Endothelial cell of umbilical vein (primary cell): ENCODE measurements at regions not wholly inside any gene's neighbourhood (a gene's known extent, or its start where the extent isn't known, plus 50 kb on each side); places are given as distances from the start of the nearest gene placed in this dataset.

Experiments used
- BruUV-seq: library from RNA; stranded (reverse); fragments of 400-500 nt; replicated peaks from 2 replicates; lab custom pipeline; 2021; lab: Mats Ljungman, UMichigan
- CTCF ChIA-PET: fragments of 300-600, 350-600 bp; sonication (Branson Sonifier 250); formaldehyde crosslinking; loops from one replicate; lab custom pipeline; 2021; ENCODE audit warnings: antibody characterized with exemption, inconsistent platforms; lab: Charles Lee
- POLR2A ChIA-PET: fragments of 300-600, 350-600 bp; sonication (Branson Sonifier 250); formaldehyde crosslinking; loops from one replicate; lab custom pipeline; 2021; ENCODE audit warnings: antibody characterized with exemption, inconsistent platforms; lab: Charles Lee
- DNase-seq: peaks from one replicate; pipeline ENCODE4 v3.0.0-alpha.2; 2011; ENCODE audit warnings: low read depth, low spot score
- FAIRE-seq: peaks from 2 replicates; lab custom pipeline; 2011; peaks lifted over from hg19 to GRCh38; lab: Jason Lieb, UNC
- H2AFZ ChIP-seq: 2 replicates; pipeline ENCODE4 v1.6.0; 2012; ENCODE audit warnings: low read depth, low read length, control low read depth, inconsistent platforms
- H3K27ac ChIP-seq: 2 replicates; pipeline ENCODE4 v1.5.1; 2011; ENCODE audit warnings: low read depth, mild to moderate bottlenecking, control low read depth, low read length, moderate library complexity; ENCODE audit not compliant: insufficient read depth
- H3K27me3 ChIP-seq, 2 experiments: 2 replicates each; pipeline versions ENCODE4 v1.6.0 to v1.6.1; 2011; ENCODE audit warnings: low read length in 2 of 2, mixed read lengths in 1 of 2; ENCODE audit not compliant: control insufficient read depth in 2 of 2, insufficient read depth in 2 of 2
- H3K36me3 ChIP-seq, 2 experiments: 2 replicates in 1 of 2; 3 replicates in 1 of 2; pipeline ENCODE4 v1.5.1; 2011; ENCODE audit warnings: low read length in 2 of 2, mild to moderate bottlenecking in 1 of 2, moderate library complexity in 1 of 2; ENCODE audit not compliant: control insufficient read depth in 2 of 2, insufficient read depth in 2 of 2; ENCODE audit errors: extremely low read depth in 1 of 2
- H3K4me1 ChIP-seq: 3 replicates; pipeline ENCODE4 v1.5.1; 2011; ENCODE audit warnings: mild to moderate bottlenecking, low read length; ENCODE audit not compliant: control insufficient read depth, insufficient read depth; ENCODE audit errors: extremely low read depth
- H3K4me2 ChIP-seq: 2 replicates; pipeline ENCODE4 v1.6.1; 2011; ENCODE audit warnings: low read length, control low read depth, mixed read lengths; ENCODE audit not compliant: insufficient read depth
- H3K4me3 ChIP-seq, 3 experiments: fragments of 200-600 bp in 1 of 3; sonication (generic), shearing (Covaris generic) in 1 of 3; replicated peaks in 1 of 3; 2 replicates each; pipeline ENCODE4 v1.5.1; 2011 to 2016; ENCODE audit warnings: control low read depth in 3 of 3, low read length in 3 of 3, mild to moderate bottlenecking in 2 of 3, inconsistent platforms in 1 of 3, low read depth in 1 of 3, moderate library complexity in 1 of 3; ENCODE audit not compliant: insufficient read depth in 1 of 3
- H3K79me2 ChIP-seq: 2 replicates; pipeline ENCODE4 v1.6.0; 2012; ENCODE audit warnings: low read length, inconsistent platforms; ENCODE audit not compliant: control insufficient read depth, insufficient read depth
- H3K9ac ChIP-seq: replicated peaks from 2 replicates; pipeline ENCODE3; 2011; ENCODE audit warnings: low read length, control low read depth; ENCODE audit not compliant: insufficient read depth; ENCODE audit errors: extremely low read depth
- H3K9me1 ChIP-seq: replicated peaks from 3 replicates; pipeline ENCODE4 v1.6.0; 2011; ENCODE audit warnings: mild to moderate bottlenecking, low read length; ENCODE audit not compliant: control insufficient read depth, insufficient read depth; ENCODE audit errors: extremely low read depth
- H3K9me3 ChIP-seq: replicated peaks from 2 replicates; pipeline ENCODE4 v1.5.1; 2012; ENCODE audit warnings: low read length, inconsistent platforms; ENCODE audit not compliant: control insufficient read depth, insufficient read depth
- H4K20me1 ChIP-seq: replicated peaks from 2 replicates; pipeline ENCODE3; 2011; ENCODE audit warnings: mild to moderate bottlenecking, low read length; ENCODE audit not compliant: control insufficient read depth, insufficient read depth; ENCODE audit errors: extremely low read depth
- CTCF ChIP-seq, 2 donors: IDR thresholded peaks; 1 replicate in 1 of 2; 2 replicates in 1 of 2; pipeline ENCODE4 v1.5.1; 2011; ENCODE audit warnings: low read length in 2 of 2, mild to moderate bottlenecking in 2 of 2, moderate library complexity in 2 of 2, control low read depth in 1 of 2, inconsistent platforms in 1 of 2, low read depth in 1 of 2; ENCODE audit not compliant: insufficient read depth in 1 of 2; ENCODE audit errors: extremely low read depth in 1 of 2
- EZH2 ChIP-seq: IDR thresholded peaks from 2 replicates; pipeline ENCODE4 v1.6.1; 2012; ENCODE audit warnings: borderline replicate concordance, low read depth, mild to moderate bottlenecking, moderate library complexity, low read length, inconsistent platforms; ENCODE audit not compliant: severe bottlenecking
- FOS ChIP-seq: IDR thresholded peaks from 2 replicates; pipeline ENCODE4 v1.6.1; 2011; ENCODE audit warnings: mild to moderate bottlenecking, low read length, moderate library complexity, borderline replicate concordance; ENCODE audit not compliant: insufficient read depth
- GATA2 ChIP-seq: IDR thresholded peaks from 2 replicates; pipeline ENCODE4 v1.7.0; 2011; ENCODE audit warnings: low read depth, mild to moderate bottlenecking, moderate library complexity, mixed read lengths, low read length; ENCODE audit not compliant: insufficient read length, insufficient read depth
- JUN ChIP-seq: IDR thresholded peaks from 2 replicates; pipeline ENCODE4 v1.6.1; 2011; ENCODE audit warnings: borderline replicate concordance, low read depth; ENCODE audit not compliant: insufficient read length, insufficient read depth
- MAX ChIP-seq: IDR thresholded peaks from 2 replicates; pipeline ENCODE4 v1.6.1; 2011; ENCODE audit not compliant: insufficient read depth, insufficient read length
- MYC ChIP-seq: IDR thresholded peaks from one replicate; pipeline ENCODE4 v1.6.1; 2011; ENCODE audit warnings: mild to moderate bottlenecking, low read depth, low read length
- POLR2A ChIP-seq: IDR thresholded peaks from 2 replicates; pipeline ENCODE4 v1.6.1; 2012; ENCODE audit warnings: low read depth, mild to moderate bottlenecking, control low read depth, low read length
- POLR2AphosphoS5 ChIP-seq: IDR thresholded peaks from 2 replicates; pipeline ENCODE4 v1.6.1; 2012; ENCODE audit warnings: low read depth, mild to moderate bottlenecking, control low read depth, low read length, moderate library complexity; ENCODE audit not compliant: insufficient read depth
- dilution Hi-C: fragments of 300-500 bp; cut with MboI; formaldehyde crosslinking; loops from one replicate; pipeline ENCODE4 v1.15.0; 2019; ENCODE audit warnings: low sequenced_read_pairs; ENCODE audit not compliant: extremely low pct_ligation_motif_present
- intact Hi-C: fragments of 100-400 bp; cut with micrococcal nuclease; formaldehyde crosslinking; loops from one replicate; pipeline ENCODE4 v1.10.0; 2022

- intact Hi-C loops, result no loop called here
- no peak overlapping the region for H3K27ac ChIP-seq
- TF ChIP-seq GATA2 (no peak), MYC (no peak), POLR2A (no peak), JUN (peak; percentile 65), MAX (no peak), FOS (peak; percentile 74)
- ChIA-PET CTCF (interaction anchor here (0.8 to 1.9 kb wide), 4 partner anchors 10 to 25 kb away, joined by 3 to 5 read pairs (median 4); no protein-coding TSS in a partner anchor), POLR2A (no interaction called here)
- FAIRE-seq (peak; percentile 87), DNase-seq (peak; percentile 56)
- no TSS peak for BruUV-seq
- H3K9me1 ChIP-seq, result no peaks in the 10 kb centered on the region
- no peaks in the 10 kb centered on the region for H3K27me3 ChIP-seq
- dilution Hi-C loops, result no loop called here
- no peak overlapping the region for H3K9ac ChIP-seq
- peaks cover 14% of the 10 kb centered on the region for H3K4me1 ChIP-seq
- no peaks in the 10 kb centered on the region for H3K9me3 ChIP-seq
- H3K79me2 ChIP-seq, result no peaks in the 10 kb centered on the region
- no peaks in the 10 kb centered on the region for H4K20me1 ChIP-seq
- peak overlapping the region; percentile 6 for H3K4me2 ChIP-seq
- no peaks in the 10 kb centered on the region for H3K36me3 ChIP-seq
- H2AFZ ChIP-seq, result no peak overlapping the region
- H3K4me3 ChIP-seq, result no peak overlapping the region
These were observed 502.3 kb downstream of the FOXO1 start for GRCh38 chr13:40164133-40164532.

- H3K4me1 ChIP-seq, result peaks cover 14% of the 10 kb centered on the region
- no peaks in the 10 kb centered on the region for H3K36me3 ChIP-seq
- no peak overlapping the region for H3K27ac ChIP-seq
- dilution Hi-C loops (no loop called here), intact Hi-C loops (no loop called here)
- ChIA-PET CTCF (interaction anchor here (1.1 to 3.7 kb wide), 3 partner anchors 10 to 96 kb away, joined by 4 to 10 read pairs (median 5); no protein-coding TSS in a partner anchor), POLR2A (no interaction called here)
- H3K4me2 ChIP-seq, result no peak overlapping the region
- H3K9me1 ChIP-seq, result no peaks in the 10 kb centered on the region
- H3K79me2 ChIP-seq, result no peaks in the 10 kb centered on the region
- no peaks in the 10 kb centered on the region for H3K9me3 ChIP-seq
- no peak overlapping the region for H3K4me3 ChIP-seq
- no TSS peak for BruUV-seq
- TF ChIP-seq CTCF (IDR thresholded peaks at IDR 0.05; ENCODE audit: extremely low read depth in 1 of 2, insufficient read depth in 1 of 2, low read depth in 1 of 2, low read length in 2 of 2) (no peak), POLR2AphosphoS5 (no peak), GATA2 (no peak), JUN (no peak), EZH2 (no peak), POLR2A (no peak), MAX (no peak)
- no peak overlapping the region for H2AFZ ChIP-seq
- peak; percentile 48 for DNase-seq
- H3K9ac ChIP-seq, result no peak overlapping the region
- H3K27me3 ChIP-seq, result no peaks in the 10 kb centered on the region
- no peak for FAIRE-seq
- H4K20me1 ChIP-seq, result no peaks in the 10 kb centered on the region
These were observed 501.0 kb downstream of the FOXO1 start for GRCh38 chr13:40165316-40165932.
